Right lobe of liver (tissue), 6 donors: ENCODE measurements at regions not wholly inside any gene's neighbourhood (a gene's known extent, or its start where the extent isn't known, plus 50 kb on each side); places are given as distances from the start of the nearest gene placed in this dataset.

Experiments used
- ATAC-seq, 4 donors: fragments of 200-7000 bp; cut with Tn5 transposase; one replicate each; pipeline ENCODE4 v1.9.1; 2020; ENCODE audit warnings: mild to moderate bottlenecking in 4 of 4, moderate library complexity in 4 of 4
- DNase-seq, 3 donors: peaks; one replicate each; pipeline ENCODE4 v3.0.0-alpha.2; 2020
- H3K27ac ChIP-seq, 3 donors: fragments of 200-600 bp; one replicate each; pipeline ENCODE4 v1.8.0; 2022
- H3K27me3 ChIP-seq, 2 donors: fragments of 200-600 bp; one replicate each; pipeline ENCODE4 v1.8.0; 2022
- H3K36me3 ChIP-seq, 4 donors: fragments of 200-600 bp; sonication (generic) in 1 of 4; one replicate each; pipeline versions ENCODE4 v1.5.1 to v1.8.0; 2017 to 2022; ENCODE audit warnings: control low read depth in 1 of 4
- H3K4me1 ChIP-seq, 4 donors: fragments of 200-600 bp; sonication (generic) in 1 of 4; one replicate each; pipeline versions ENCODE4 v1.5.1 to v1.8.0; 2017 to 2022; ENCODE audit warnings: control low read depth in 1 of 4
- H3K4me3 ChIP-seq, 3 donors: fragments of 200-600 bp; one replicate each; pipeline ENCODE4 v1.8.0; 2022
- H3K9me3 ChIP-seq, 4 donors: fragments of 200-600 bp; sonication (generic) in 1 of 4; one replicate each; pipeline versions ENCODE4 v1.5.1 to v1.8.0; 2017 to 2022; ENCODE audit warnings: control low read depth in 1 of 4
- POLR2A ChIP-seq: fragments of 450-650 bp; IDR thresholded peaks from one replicate; pipeline ENCODE4 v1.6.1; 2017; ENCODE audit warnings: antibody characterized with exemption, mild to moderate bottlenecking
- WGBS: methylation state at CpG from one replicate; pipeline ENCODE4 v1.1.6; 2018; ENCODE audit warnings: low coverage, low lambda C conversion rate; ENCODE audit not compliant: insufficient coverage; ENCODE audit errors: missing lambda C conversion rate; 5-methylcytosine and 5-hydroxymethylcytosine counted together
- intact Hi-C, 2 donors: fragments of 100-400 bp; cut with DNase I; formaldehyde crosslinking; loops; one replicate each; pipeline versions ENCODE4 v1.11.2 to v1.14.1; 2022
- TF ChIP-seq, protein P1 (sequence below), 4 donors: fragments of 200-600 bp in 3 of 4; fragments of 450-650 bp in 1 of 4; IDR thresholded peaks; one replicate each; pipeline versions ENCODE4 v1.5.1 to v1.8.0; 2016 to 2022; ENCODE audit warnings: antibody characterized with exemption in 4 of 4, mild to moderate bottlenecking in 2 of 4
- donor health status: DM: no; HTN: yes; CAD: no.
- donor health status: DM: no; HTN: no; CAD: no.
- donor health status: DM: no; HTN: no; CAD: no.
- donor health status: DM: no; HTN: yes; CAD: no.
- donor health status: DM: no; HTN: yes; CAD: no.

DNA sequence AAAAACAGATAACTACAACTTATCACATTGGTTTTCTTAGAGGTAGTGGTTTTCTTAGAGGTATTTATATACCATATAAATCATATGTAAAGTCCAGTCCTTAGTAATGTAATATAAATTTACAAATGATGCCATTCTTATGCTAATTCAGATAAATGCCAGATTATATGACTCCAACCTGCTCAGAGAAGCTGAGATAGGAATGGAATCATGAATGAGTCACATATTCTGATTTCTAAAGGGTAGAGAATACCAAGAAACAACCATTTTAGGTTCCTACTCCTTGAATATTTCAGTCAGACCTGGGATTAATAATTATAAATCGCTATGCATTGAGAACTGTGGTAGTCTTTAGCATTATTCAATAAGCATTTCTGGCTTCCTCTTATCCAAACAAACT, 760.1 kb upstream of the NEGR1 start:
- Histone ChIP-seq H3K36me3 (no peaks in the 10 kb centered on the region), H3K4me3 (no peak overlapping the region), H3K27me3 (no peaks in the 10 kb centered on the region), H3K4me1 (no peaks in the 10 kb centered on the region), H3K9me3 (no peaks in the 10 kb centered on the region), H3K27ac (no peak overlapping the region)
- TF ChIP-seq, protein P1, sequence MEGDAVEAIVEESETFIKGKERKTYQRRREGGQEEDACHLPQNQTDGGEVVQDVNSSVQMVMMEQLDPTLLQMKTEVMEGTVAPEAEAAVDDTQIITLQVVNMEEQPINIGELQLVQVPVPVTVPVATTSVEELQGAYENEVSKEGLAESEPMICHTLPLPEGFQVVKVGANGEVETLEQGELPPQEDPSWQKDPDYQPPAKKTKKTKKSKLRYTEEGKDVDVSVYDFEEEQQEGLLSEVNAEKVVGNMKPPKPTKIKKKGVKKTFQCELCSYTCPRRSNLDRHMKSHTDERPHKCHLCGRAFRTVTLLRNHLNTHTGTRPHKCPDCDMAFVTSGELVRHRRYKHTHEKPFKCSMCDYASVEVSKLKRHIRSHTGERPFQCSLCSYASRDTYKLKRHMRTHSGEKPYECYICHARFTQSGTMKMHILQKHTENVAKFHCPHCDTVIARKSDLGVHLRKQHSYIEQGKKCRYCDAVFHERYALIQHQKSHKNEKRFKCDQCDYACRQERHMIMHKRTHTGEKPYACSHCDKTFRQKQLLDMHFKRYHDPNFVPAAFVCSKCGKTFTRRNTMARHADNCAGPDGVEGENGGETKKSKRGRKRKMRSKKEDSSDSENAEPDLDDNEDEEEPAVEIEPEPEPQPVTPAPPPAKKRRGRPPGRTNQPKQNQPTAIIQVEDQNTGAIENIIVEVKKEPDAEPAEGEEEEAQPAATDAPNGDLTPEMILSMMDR (IDR thresholded peaks at IDR 0.05): no peak
- TF ChIP-seq POLR2A: no peak
- DNase-seq: no peak
- no peak for ATAC-seq
- WGBS: 47% methylated on average over 1 of the region's 1 CpG
- intact Hi-C loops: no loop called here

DNA sequence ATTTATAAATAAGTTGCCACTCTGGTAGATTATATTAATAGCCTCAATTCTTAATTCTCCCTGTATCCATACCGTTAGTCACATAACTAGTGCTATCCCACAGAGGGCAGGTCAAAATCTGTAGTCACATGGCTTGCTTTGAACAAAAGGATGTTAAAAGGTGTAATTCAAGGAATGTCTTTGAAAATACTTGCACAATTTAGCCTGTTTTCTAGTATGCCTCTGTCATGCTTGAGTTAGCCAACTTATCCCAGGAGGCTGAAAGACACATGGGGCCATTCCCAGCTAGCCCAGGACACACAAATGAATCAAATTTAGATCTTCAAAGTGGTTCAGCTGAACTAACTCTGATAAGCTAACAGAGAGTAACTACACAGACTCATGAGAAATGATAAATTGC, 758.5 kb upstream of the NEGR1 start:
- H3K36me3 ChIP-seq: no peaks in the 10 kb centered on the region
- intact Hi-C loops: no loop called here
- no peaks in the 10 kb centered on the region for H3K27me3 ChIP-seq
- TF ChIP-seq POLR2A: no peak
- TF ChIP-seq, protein P1 (IDR thresholded peaks at IDR 0.05): no peak
- no peaks in the 10 kb centered on the region for H3K4me1 ChIP-seq
- ATAC-seq: no peak
- DNase-seq: no peak
- no peaks in the 10 kb centered on the region for H3K9me3 ChIP-seq
- H3K4me3 ChIP-seq: no peak overlapping the region
- no peak overlapping the region for H3K27ac ChIP-seq
- WGBS: 17% methylated on average over 1 of the region's 1 CpG

DNA sequence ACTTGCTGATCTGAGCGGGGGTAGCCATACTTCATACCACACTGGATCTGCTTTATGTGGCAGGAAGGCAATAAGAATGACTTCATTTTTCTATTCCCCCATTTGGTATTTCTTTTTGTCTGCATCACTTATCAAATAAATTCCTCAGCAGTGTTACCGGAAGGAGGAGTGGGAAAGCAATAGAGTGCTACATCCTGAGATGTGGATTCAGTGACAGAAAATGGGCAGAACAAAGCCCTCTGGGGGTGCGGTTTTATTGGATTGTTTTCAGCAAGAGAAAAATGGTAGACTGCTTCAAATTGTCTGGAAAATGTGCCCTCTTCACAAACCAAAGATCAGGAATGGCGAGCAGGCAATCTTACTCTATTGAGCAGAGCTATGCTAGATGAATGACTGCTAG, 751.9 kb upstream of the NEGR1 start:
- WGBS: 44% methylated on average over 4 of the region's 4 CpGs
- TF ChIP-seq, protein P1 (IDR thresholded peaks at IDR 0.05): no peak
- TF ChIP-seq POLR2A: no peak
- H3K27ac ChIP-seq: no peak overlapping the region
- DNase-seq (no peak), ATAC-seq (no peak)
- H3K4me1 ChIP-seq: no peaks in the 10 kb centered on the region
- no peak overlapping the region for H3K4me3 ChIP-seq
- no peaks in the 10 kb centered on the region for H3K9me3 ChIP-seq
- intact Hi-C loops: no loop called here
- H3K36me3 ChIP-seq: no peaks in the 10 kb centered on the region
- H3K27me3 ChIP-seq: no peaks in the 10 kb centered on the region

DNA sequence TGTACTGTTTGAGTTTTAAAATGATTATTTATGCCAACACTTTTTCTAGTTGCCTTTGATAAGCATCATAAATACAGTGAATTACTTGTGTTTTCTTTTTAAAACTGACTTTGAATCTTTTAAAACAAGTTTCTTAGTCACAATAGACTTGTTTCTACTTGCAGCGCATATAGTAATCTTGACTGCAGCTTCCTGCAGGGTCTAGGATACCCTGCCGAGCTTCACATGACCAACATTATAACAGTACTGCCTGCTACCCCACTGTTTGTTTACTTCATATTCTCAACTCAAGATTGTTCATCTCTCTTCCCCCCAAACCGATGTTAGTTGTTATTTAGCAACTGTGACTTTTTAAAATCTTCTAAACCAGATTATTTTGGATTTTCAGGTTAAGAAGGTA, 751.3 kb upstream of the NEGR1 start:
- no peak for TF ChIP-seq POLR2A
- TF ChIP-seq, protein P1 (IDR thresholded peaks at IDR 0.05): no peak
- Histone ChIP-seq H3K4me3 (no peak overlapping the region), H3K27me3 (no peaks in the 10 kb centered on the region), H3K27ac (no peak overlapping the region), H3K36me3 (no peaks in the 10 kb centered on the region), H3K9me3 (no peaks in the 10 kb centered on the region), H3K4me1 (no peaks in the 10 kb centered on the region)
- WGBS: 36% methylated on average over 3 of the region's 3 CpGs
- DNase-seq (no peak), ATAC-seq (no peak)
- intact Hi-C loops: no loop called here

DNA sequence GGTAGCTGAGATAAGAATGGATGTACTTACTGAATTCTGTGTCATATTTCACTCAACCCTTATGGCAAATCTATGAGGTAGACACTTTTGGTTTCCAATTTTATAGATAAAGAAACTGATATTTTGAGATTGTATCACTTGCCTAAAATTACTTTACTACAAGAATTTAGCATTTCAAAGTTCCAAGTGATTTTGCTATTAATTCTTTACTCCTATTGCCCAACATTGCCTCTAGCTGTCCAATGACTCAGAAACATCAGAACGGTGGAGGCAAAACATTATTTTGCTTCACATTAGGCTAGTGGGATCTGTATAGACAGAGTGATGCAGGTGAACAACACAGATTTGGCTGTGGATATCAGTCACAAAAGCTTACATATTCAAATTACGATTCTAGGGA, 747.2 kb upstream of the NEGR1 start:
- Histone ChIP-seq H3K27me3 (no peaks in the 10 kb centered on the region), H3K4me3 (no peak overlapping the region), H3K4me1 (no peaks in the 10 kb centered on the region), H3K36me3 (no peaks in the 10 kb centered on the region), H3K9me3 (no peaks in the 10 kb centered on the region), H3K27ac (no peak overlapping the region)
- intact Hi-C loops: no loop called here
- WGBS: 44% methylated on average over 2 of the region's 2 CpGs
- no peak for TF ChIP-seq POLR2A
- TF ChIP-seq, protein P1 (IDR thresholded peaks at IDR 0.05): no peak
- DNase-seq (no peak), ATAC-seq (no peak)
